RWPE1 (cell line): ENCODE measurements at regions not wholly inside any gene's neighbourhood (a gene's known extent, or its start where the extent isn't known, plus 50 kb on each side); places are given as distances from the start of the nearest gene placed in this dataset.

ENCODE experiments used
- CTCF ChIA-PET: fragments of 350-600 bp; sonication (Branson Sonifier 250); formaldehyde crosslinking; extraction: SDS; loops from one replicate; lab custom pipeline; 2021; lab: Yijun Ruan, JAX
- POLR2A ChIA-PET: fragments of 400-600 bp; formaldehyde crosslinking; extraction: SDS; loops from one replicate; lab custom pipeline; 2020; ENCODE audit warnings: antibody characterized with exemption; ENCODE audit not compliant: low non-redundant PET; lab: Yijun Ruan, JAX
- DNase-seq: peaks from one replicate; pipeline ENCODE4 v3.0.0; 2012; ENCODE audit warnings: low spot score
- H3K27ac ChIP-seq: fragments of 450-650 bp; 2 replicates; pipeline ENCODE4 v1.5.1; 2017
- TF ChIP-seq, protein P1 (sequence below): fragments of 450-650 bp; conservative IDR thresholded peaks from 2 replicates; pipeline ENCODE4 v1.5.1; 2017; ENCODE audit warnings: low read depth, mild to moderate bottlenecking

DNA sequence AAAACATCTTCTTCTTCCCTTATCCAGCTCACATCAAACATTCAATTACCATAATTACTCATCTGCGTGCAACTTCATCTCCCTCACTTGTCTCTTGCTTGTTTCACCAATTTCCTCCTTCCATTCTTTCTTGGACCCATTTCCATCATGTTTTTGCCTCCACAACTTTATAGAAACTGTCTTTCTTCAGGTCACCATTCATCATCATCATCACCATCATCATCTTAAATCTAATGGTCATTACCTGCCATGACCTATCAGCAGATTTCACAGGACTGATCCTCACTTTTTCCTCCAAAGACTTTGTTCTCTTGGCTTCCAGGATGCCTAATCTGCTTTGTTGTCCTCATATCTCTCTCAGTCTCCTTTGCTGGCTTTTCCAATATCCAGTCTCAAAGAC, 495.6 kb downstream of the DNAH5 start:
- ChIA-PET POLR2A (no interaction called here), CTCF (no interaction called here)
- no peak for DNase-seq
- TF ChIP-seq, protein P1, sequence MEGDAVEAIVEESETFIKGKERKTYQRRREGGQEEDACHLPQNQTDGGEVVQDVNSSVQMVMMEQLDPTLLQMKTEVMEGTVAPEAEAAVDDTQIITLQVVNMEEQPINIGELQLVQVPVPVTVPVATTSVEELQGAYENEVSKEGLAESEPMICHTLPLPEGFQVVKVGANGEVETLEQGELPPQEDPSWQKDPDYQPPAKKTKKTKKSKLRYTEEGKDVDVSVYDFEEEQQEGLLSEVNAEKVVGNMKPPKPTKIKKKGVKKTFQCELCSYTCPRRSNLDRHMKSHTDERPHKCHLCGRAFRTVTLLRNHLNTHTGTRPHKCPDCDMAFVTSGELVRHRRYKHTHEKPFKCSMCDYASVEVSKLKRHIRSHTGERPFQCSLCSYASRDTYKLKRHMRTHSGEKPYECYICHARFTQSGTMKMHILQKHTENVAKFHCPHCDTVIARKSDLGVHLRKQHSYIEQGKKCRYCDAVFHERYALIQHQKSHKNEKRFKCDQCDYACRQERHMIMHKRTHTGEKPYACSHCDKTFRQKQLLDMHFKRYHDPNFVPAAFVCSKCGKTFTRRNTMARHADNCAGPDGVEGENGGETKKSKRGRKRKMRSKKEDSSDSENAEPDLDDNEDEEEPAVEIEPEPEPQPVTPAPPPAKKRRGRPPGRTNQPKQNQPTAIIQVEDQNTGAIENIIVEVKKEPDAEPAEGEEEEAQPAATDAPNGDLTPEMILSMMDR = no peak
- no peak overlapping the region for H3K27ac ChIP-seq

DNA sequence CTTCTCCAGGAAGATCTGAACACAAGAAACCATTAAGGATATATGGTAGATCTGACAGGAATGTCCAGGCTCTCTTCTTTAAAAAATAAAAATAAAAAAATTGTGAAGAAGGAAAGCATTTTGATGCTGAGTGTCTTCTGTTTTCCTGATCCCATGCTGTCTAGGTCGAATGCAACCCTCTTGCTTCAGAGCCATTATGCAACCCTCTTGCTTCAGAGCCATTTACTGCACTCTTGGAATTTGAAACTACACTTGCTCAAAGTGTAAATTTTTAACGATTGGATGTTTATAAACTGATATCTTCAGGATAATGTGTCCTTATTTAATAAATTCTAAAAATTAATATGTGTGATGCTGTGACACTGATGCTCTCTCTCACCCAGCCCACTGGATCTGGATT, 505.1 kb downstream of the DNAH5 start:
- TF ChIP-seq, protein P1 = no peak
- POLR2A ChIA-PET = no interaction called here
- CTCF ChIA-PET = no interaction called here
- H3K27ac ChIP-seq = no peak overlapping the region
- no peak for DNase-seq

- ChIA-PET POLR2A (no interaction called here), CTCF (no interaction called here)
- H3K27ac ChIP-seq = no peak overlapping the region
- no peak for DNase-seq
- TF ChIP-seq, protein P1 = no peak
These were observed 516.5 kb downstream of the DNAH5 start for GRCh38 chr5:13427827-13428557.

DNA sequence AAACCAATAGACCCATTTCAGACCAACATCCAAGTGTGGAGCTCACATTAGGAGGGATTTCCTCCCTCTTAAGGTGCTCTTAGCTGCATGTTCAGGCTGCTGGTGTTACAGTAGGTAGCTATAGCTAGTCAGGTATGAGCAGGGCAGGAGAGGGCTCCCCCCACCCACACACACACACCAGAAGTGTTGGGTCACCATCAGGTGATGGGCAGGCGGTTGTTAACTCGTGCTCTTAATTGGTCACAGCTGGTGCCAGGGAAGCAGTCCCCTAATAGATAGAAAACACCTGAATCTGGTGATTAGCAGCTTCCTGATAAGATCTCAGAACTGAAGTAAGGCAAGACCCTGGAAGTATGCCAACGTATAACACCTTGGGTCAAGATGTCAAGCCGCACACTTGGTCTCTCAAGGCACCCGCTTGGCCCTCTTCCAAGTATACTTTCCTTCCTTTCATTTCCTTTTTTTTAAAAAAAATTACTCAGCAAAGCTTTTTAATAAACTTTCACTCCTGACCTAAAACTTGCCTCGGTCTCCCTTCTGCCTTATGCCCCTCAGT, 532.4 kb downstream of the DNAH5 start:
- DNase-seq = no peak
- H3K27ac ChIP-seq = no peak overlapping the region
- POLR2A ChIA-PET = no interaction called here
- CTCF ChIA-PET = no interaction called here
- TF ChIP-seq, protein P1 = no peak

GRCh38 chr5:13408616-13409015, 535.9 kb downstream of the DNAH5 start:
- TF ChIP-seq, protein P1 = no peak
- ChIA-PET POLR2A (no interaction called here), CTCF (no interaction called here)
- no peak for DNase-seq
- no peak overlapping the region for H3K27ac ChIP-seq

DNA sequence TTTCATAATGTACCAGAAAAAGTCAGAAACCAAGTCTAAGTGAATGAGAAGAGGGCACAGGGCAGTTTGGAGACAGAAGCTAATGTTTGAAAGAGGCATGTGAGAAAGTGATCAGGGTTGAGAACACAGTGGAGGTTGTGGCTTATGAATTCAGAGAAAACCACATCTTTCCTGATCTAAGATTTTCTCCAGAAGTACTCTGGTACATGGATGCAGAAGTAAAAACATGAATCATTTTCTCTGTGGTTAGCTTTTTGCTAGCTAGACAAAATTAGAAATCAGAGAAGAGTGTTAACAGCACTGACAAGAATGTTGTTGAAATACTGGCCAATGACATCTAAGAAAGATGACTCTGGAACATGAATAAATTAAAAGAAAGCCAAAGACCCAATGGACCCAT, 541.1 kb downstream of the DNAH5 start:
- no peak overlapping the region for H3K27ac ChIP-seq
- TF ChIP-seq, protein P1 = no peak
- no peak for DNase-seq
- ChIA-PET CTCF (no interaction called here), POLR2A (no interaction called here)
